HG03045 (cell line): ENCODE measurements at regions not wholly inside any gene's neighbourhood (a gene's known extent, or its start where the extent isn't known, plus 50 kb on each side); places are given as distances from the start of the nearest gene placed in this dataset.
"Not testable (repeated sequence)": the region's sequence is repeated elsewhere in the genome, so short reads cannot be mapped to it uniquely, and the experiment has no call there.

Source experiments
- ATAC-seq: cut with Tn5 transposase; IDR thresholded peaks from one replicate; pipeline ENCODE4 v1.9.1; 2021; ENCODE audit warnings: mild to moderate bottlenecking, moderate library complexity; ENCODE audit not compliant: unreplicated experiment

DNA sequence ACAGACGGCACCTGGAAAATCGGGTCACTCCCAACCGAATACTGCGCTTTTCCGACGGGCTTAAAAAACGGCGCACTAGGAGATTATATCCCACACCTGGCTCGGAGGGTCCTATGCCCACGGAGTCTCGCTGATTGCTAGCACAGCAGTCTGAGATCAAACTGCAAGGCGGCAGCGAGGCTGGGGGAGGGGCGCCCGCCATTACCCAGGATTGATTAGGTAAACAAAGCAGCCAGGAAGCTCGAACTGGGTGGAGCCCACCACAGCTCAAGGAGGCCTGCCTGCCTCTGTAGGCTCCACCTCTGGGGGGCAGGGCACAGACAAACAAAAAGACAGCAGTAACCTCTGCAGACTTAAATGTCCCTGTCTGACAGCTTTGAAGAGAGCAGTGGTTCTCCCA is 64.5 kb downstream of the SLC30A10 start:
- ATAC-seq: not testable (repeated sequence)

- no peak for ATAC-seq
Observed at GRCh38 chr1:219862366-219862765, 66.0 kb downstream of the SLC30A10 start.

GRCh38 chr1:219858980-219859379 is 69.4 kb downstream of the SLC30A10 start:
- no peak for ATAC-seq

- ATAC-seq: no peak
Observed at GRCh38 chr1:219847215-219847855, 81.0 kb downstream of the SLC30A10 start.

GRCh38 chr1:219839595-219839994 is 88.8 kb downstream of the SLC30A10 start:
- ATAC-seq: not testable (repeated sequence)

DNA sequence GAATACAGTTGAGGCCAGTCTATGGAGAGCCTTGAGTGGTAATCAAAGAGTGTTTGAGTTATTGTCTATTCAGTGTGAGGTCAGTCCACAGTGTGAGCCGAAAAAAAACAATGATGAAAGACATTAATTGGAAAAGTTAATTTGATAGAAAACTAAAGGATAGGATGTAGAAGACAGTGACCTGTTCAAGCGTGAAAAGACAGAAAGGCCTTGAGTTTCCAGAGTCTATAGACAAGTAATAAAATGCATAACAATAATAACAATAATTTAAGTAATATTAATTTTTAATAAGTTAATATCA is 90.4 kb downstream of the SLC30A10 start:
- ATAC-seq: no peak

- no peak for ATAC-seq
Observed at GRCh38 chr1:219837274-219837993, 90.9 kb downstream of the SLC30A10 start.

DNA sequence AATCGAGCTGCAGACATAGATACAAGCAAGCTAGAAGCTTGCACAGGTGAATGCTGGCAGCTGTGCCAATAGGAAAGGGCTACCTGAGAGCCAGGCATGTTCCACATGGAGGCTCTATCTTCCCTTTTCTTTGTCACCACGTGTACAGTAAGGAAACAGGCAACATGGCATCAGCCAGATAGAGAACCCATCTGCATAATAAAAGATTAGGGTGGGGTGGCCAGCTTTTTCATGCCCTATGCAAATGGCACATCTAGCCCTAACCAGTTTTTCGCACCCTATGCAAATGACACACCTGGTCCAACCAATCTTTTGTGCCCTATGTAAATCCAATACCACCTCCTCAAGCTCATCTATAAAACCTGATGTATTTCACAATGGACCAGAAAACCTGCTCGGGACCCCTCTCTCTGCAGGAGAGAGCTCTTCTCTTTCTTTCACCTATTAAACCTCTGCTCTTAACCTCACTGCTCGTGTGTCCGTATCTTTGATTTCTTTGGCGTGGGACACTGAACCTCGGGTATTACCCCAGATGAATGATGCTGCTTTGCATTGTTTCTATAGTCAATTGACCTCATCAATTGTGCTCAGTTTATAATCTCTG is 93.9 kb downstream of the SLC30A10 start:
- ATAC-seq: no peak

DNA sequence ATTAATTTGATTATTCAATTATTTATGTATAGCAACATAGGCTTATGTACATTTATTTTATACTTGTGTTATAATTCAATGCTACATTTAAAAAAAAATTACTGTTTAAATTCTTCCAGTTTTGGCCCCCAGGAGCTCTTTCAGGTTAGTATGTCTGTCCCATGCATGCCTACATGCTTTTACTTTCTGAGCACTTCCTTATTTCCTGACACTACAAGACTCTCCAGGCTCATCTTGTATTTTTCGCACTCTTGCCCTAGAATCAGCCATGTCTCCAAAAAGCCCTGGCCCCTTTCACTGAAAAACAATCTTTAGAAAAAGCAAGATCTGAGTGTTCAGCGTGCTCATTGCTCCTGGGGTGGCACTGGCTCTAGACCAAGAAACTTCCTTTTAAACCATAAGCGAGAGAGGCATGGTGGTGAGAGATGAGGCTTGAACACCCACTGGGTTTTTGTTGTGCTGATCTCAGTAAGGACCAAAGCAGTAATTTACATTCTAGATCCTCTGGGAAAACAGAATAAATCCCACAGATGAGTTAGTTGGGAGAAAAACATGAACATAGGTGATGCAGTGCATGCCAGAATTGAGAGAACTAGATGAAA is 95.0 kb downstream of the SLC30A10 start:
- no peak for ATAC-seq

DNA sequence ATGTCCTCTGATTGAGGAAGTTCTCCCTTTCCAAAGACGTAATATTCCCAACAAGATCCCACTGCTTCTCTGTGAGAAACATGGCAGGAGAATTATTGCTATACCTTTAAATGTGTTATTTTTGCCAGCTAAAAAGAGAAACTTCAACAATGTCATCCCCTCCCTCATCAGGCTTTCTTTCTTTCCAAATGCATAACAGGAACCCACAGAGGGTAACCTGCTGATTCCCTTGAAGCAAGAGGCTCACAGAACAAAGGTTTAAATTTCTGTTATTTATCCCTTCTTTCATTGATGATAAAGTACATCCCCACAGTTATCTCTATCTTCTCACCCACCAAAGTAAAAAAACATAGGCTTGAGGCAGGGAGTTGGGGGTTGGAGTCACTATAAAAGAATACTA is 102.1 kb downstream of the SLC30A10 start:
- no peak for ATAC-seq

- no peak for ATAC-seq
Observed at GRCh38 chr1:219825355-219825754, 103.0 kb downstream of the SLC30A10 start.

DNA sequence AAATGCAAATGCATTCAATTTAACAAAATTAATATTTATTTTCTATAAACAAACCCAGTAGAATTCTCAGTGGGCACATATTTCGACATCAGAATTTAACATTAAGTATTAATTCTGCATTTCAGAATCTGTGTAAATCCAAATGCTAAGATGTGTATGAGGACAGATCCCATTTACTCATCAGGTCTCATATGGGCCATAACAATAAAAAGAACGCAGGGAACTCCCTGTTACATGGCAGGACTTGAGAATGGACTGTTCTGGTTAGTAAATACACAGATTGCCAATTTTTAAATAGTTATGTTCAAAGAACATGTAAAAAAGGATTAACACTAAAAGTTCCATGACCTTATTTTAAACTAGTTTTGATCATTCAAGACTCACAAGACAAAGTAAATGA is 104.0 kb downstream of the SLC30A10 start:
- no peak for ATAC-seq

- no peak for ATAC-seq
Observed at GRCh38 chr1:219820551-219820950, 107.8 kb downstream of the SLC30A10 start.

DNA sequence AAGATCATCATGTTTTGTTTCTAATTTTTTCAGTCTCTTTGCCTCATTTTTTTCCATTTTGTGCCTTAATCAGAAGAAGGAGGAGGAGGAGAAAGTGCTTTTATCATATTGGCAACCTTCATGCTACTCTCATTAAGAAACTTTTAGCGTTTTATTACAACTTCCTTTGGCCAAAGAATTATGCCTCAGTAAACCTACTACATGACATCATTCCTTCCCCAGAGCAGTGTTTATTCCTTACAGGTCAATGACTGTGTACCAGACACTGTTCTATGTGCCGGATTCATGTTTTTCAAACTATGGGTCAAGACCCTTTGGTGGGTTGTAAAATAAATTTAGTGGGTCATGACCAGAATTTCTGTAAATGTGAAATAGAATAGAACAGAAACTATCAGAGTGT is 110.4 kb downstream of the SLC30A10 start:
- ATAC-seq: no peak

DNA sequence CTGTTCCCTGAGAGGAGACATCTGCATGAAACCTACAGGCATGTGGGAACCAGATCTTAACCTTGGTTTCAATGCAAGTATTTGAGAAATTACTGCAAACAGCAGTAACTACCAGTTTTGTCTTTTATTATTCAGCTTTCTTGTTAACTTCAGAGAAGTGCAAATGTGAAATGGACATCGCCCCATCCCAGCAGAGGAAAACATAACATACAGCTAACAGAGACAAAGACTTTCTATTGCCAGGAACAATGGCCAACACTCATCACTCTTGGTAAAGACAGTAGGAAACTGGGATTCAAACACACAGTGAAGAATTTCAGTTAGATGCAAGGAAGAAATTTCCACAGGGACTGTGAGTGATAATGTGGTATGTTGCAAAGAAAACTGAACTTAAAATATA is 115.1 kb downstream of the SLC30A10 start:
- no peak for ATAC-seq

DNA sequence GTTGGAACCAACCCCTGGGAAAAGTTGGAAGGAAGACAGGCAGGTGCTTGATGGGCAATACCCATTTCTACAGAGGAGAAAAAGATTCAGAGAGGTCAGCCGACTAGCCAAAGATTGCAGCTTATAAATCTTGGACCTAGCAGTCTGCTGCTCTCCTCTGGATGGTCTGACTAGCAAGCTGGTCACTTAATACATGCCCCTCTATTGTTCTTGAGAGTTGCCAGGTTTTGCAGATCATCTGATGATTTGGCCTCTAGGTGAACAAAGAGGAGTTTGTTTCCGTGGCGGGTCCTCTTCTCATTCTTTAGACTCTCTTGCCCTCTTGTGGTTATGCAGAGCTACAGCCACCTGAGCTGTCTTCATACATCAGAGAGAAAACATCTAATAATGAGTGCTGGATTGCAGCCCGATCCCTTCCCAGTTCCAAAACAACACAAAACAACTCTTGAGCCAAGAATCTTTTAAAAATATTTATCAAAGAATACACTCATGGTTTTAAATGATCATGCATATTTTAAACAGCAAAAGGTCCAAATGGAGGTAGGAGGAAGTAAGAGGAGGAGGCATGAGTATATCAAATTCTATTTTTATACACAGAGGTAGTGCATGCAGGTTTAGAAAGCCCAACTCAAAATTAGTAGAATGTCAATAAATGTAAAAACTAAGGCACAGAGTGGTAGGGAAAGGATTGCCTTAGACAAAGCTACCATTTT is 115.7 kb downstream of the SLC30A10 start:
- ATAC-seq: peak; percentile 68

DNA sequence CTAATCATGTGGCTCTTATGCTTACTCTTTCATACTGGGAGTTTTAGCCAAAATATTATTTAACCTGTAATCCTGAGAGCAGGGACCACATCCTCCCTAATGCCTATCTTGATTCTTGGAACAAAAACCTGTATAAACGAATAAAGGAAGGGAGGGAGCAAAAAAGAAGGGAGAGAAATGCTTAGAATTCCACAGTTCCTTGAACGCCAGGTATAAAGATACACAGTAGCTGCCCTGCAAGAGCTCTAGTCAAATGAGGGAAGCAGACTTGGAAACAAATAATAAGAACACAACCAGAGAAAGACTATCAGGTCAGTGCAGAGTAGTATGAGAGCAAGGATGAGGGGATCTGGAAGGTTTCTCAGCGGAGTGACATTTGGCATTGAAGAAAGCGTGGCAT is 116.3 kb downstream of the SLC30A10 start:
- no peak for ATAC-seq

DNA sequence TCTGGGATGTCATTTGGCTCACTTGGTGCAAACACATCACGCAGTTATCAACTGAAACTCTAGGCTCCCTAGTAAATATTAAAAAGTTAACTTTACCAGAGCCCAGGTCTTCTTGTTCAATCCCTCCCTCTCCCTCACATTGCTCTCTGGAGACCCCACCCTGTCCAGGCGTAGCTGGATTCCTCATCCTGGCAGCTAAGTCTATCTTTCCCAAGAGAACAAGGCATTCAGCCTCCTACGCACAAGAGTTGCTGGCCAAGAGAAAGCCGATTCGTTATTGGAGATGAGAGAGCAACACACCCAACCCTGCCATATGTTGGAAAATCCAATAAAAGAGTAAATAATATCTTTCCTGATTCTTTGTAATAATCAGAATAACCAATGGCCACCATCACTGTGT is 117.9 kb downstream of the SLC30A10 start:
- no peak for ATAC-seq

GRCh38 chr1:219808790-219809189 is 119.6 kb downstream of the SLC30A10 start:
- no peak for ATAC-seq

- no peak for ATAC-seq
Observed at GRCh38 chr1:219806642-219807041, 121.7 kb downstream of the SLC30A10 start.

DNA sequence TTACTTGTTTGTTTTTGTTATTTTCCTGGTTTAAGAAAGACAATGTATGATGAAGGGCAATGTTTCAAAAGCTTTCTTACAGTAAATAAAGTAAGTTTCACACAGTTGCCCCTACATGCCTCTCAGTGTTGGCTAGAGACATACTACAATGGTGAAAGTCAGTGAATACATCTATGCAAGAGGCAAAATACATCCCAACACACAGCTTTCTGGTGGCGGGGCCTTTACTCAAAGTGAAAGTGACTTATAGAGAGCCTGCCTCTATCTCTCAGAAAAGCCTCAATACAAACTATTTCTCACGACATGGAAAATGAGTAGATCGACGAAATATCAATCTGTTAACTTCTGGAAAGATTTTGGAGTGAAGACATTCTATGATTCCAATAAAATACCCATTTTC is 122.3 kb downstream of the SLC30A10 start:
- no peak for ATAC-seq
